ENCODE measurements at regions not wholly inside any gene's neighbourhood (a gene's known extent, or its start where the extent isn't known, plus 50 kb on each side); places are given as distances from the start of the nearest gene placed in this dataset.

GRCh38 chr3:78087134-78087533, 1047.2 kb downstream of the ROBO2 start:
- no peak for TF ChIP-seq EZH2 (IDR thresholded peaks at IDR 0.05; ENCODE audit: low read length)
- no peak for TF ChIP-seq CTCF (optimal IDR thresholded peaks at IDR 0.05 in 1 of 3, IDR thresholded peaks at IDR 0.05 in 1 of 3, conservative IDR thresholded peaks at IDR 0.05 in 1 of 3; ENCODE audit: extremely low read depth in 1 of 3, insufficient read depth in 2 of 3, low read length in 3 of 3)

Measured in keratinocyte (primary cell).